ENCODE measurements at regions not wholly inside any gene's neighbourhood (a gene's known extent, or its start where the extent isn't known, plus 50 kb on each side); places are given as distances from the start of the nearest gene placed in this dataset.

GRCh38 chr6:51323056-51323455, 504.4 kb downstream of the TFAP2B start:
- TF ChIP-seq CTCF (IDR thresholded peaks at IDR 0.05) = peak in 1 of 6 experiments; percentile 5
- no peak for TF ChIP-seq POLR2A (IDR thresholded peaks at IDR 0.05)

Data from esophagus squamous epithelium (tissue), 4 donors.